ENCODE measurements at regions not wholly inside any gene's neighbourhood (a gene's known extent, or its start where the extent isn't known, plus 50 kb on each side); places are given as distances from the start of the nearest gene placed in this dataset.

- TF ChIP-seq POLR2A (IDR thresholded peaks at IDR 0.05) (no peak), CTCF (IDR thresholded peaks at IDR 0.05) (no peak)
These were observed 643.4 kb downstream of the ACTR3B start for GRCh38 chr7:153402721-153403541.

All from Peyer's patch (tissue), 4 donors.